NCI-H748 (cell line): ENCODE measurements at regions not wholly inside any gene's neighbourhood (a gene's known extent, or its start where the extent isn't known, plus 50 kb on each side); places are given as distances from the start of the nearest gene placed in this dataset.
"Not testable (repeated sequence)": the region's sequence is repeated elsewhere in the genome, so short reads cannot be mapped to it uniquely, and the experiment has no call there.

Experiments
- DNase-seq: peaks from one replicate; lab custom pipeline; 2025; ENCODE audit not compliant: unreplicated experiment; lab: John Stamatoyannopoulos, UW

- DNase-seq: no peak
Measured at GRCh38 chr20:41686961-41687360, 68.8 kb upstream of the CHD6 start.

DNA sequence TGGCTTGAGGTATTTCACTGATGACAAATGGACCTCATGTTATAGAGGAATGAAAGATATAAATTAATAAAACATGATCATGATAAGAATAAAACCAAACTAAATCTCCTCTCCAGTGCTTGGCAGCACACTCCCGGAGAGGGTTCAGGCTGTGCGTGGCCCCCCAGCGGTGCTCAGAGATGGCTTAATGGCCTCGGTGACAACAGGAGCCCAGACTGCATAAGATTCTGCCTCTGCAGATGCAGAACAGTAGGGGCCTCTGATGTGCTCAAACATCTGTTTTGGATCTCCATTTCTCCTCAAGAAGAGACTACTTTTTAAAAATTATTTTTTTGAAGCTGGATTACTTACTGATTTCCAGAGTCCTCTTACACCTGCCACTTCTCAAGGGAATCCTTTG lies 67.0 kb upstream of the CHD6 start:
- DNase-seq: not testable (repeated sequence)

DNA sequence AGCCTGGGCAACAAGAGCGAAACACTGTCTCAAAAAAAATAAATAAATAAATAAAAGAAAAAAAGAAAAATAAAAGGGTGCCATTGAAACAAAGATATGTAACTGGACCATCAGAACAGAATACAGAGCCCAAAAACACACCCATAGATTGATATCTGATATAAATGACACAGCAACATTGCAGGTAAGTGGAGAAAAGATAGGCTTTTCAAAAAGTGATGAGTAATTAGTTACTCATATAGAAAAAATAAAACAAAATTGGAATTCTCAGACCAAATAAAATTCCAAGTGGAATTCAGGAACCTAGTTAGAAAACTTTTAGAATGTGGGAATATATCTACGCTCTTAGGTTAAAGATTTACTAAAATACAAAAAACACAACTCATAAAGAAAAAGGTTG lies 60.6 kb upstream of the CHD6 start:
- DNase-seq: no peak

- DNase-seq: no peak
Measured at GRCh38 chr20:41672282-41672681, 54.1 kb upstream of the CHD6 start.

- DNase-seq: no peak
Measured at GRCh38 chr20:41671143-41671542, 53.0 kb upstream of the CHD6 start.

GRCh38 chr20:41670631-41671030 lies 52.5 kb upstream of the CHD6 start:
- no peak for DNase-seq

GRCh38 chr20:41669708-41670263 lies 51.6 kb upstream of the CHD6 start:
- no peak for DNase-seq

DNA sequence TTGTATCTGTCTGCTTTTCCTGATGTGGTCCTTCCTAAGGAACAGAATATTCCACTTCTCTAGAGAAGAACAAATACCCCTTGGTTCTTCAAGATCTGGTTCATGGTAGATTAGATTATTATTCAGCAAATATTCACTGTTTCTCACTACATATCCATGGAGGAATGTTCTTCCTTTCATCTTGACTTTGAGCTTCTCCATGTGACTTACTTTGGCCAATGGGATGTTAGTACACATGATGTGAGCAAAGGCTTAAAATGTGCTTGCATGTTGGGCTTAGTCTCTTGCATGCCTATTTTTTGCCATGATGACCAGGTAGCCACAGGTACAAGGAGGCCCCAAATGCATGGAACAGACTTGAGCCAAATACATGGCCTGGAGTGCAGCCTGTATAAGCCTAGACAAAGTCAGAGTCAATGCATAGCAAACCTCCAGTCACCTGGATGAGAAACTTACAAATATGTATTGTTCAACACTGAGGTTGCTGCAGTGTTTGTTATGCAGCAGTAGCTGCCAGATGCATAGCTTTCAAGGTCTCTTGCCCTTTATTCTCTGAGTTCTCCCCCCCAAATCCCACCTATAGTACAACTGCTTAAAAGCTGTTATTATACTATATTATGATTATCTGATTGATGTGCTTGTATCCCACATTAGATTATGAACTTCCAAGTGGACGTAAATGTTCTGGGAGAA lies 50.0 kb upstream of the CHD6 start:
- DNase-seq: no peak
